HG02885 (cell line): ENCODE measurements at regions not wholly inside any gene's neighbourhood (a gene's known extent, or its start where the extent isn't known, plus 50 kb on each side); places are given as distances from the start of the nearest gene placed in this dataset.
"Not testable (repeated sequence)": the region's sequence is repeated elsewhere in the genome, so short reads cannot be mapped to it uniquely, and the experiment has no call there.

Experiments
- ATAC-seq: cut with Tn5 transposase; IDR thresholded peaks from one replicate; pipeline ENCODE4 v1.9.1; 2021; ENCODE audit warnings: mild to moderate bottlenecking; ENCODE audit not compliant: unreplicated experiment, poor library complexity

GRCh38 chr10:33073641-33074415, 115.8 kb upstream of the ITGB1 start:
- ATAC-seq, result no peak

DNA sequence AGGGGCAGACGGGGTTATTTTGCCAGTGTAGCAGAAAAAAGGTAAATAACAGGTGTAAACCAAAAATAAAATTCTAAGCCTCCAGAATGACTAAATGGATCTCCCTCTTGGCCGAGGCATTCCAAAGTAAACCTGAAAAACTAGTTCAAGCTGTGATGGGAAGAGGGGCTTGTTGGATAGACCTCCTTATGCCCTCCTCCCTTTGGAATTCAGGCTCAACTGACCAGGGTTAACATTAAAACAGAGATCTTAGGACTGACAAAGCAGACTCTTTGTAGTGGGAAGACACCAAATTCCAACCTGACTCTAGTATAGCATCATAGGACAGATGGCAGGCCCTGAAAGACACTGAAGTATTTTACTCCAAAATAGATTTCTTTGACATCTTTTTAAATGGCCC, 113.8 kb upstream of the ITGB1 start:
- ATAC-seq, result no peak

- no peak for ATAC-seq
Observed at GRCh38 chr10:33070101-33070500, 112.1 kb upstream of the ITGB1 start.

GRCh38 chr10:33067917-33068316, 109.9 kb upstream of the ITGB1 start:
- ATAC-seq, result no peak

DNA sequence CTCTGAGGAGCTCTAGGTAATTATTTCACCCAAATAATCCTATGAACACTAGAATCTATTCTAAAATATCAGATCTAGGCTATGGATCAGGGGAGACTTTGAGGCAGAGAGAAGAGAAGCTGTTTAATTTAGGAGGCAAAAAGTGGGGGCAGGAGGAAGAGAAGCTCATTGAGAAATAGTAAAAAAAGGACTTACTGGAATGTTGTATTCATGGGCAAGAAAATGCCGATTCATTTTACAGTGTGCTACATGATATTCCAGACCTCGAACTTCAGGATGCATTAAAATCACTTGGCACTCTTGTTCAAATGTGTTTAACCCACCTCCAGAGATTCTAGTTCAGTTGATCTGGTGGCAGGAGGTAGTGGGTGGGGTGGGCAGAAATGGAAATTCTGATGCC, 109.5 kb upstream of the ITGB1 start:
- ATAC-seq, result no peak

- no peak for ATAC-seq
Observed at GRCh38 chr10:33066558-33067236, 108.7 kb upstream of the ITGB1 start.

DNA sequence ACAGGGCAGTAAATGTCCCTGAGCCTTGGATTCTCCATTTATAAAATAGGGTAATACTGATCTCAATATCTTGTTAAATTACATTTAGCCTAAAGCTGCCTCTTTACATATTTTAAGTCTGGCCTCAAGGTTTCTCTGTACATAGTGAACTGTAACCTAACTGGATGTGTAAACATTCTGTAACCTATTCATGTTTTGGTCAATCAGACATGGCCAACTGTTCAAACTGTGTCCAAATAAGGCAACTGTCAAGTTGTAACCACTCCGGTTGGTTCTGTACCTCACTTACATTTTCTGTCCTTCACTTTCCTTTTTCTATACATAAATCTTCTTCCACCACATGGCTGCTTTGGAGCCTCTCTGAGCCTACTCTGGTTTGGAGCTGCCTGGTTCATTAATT, 107.1 kb upstream of the ITGB1 start:
- ATAC-seq, result no peak

- ATAC-seq, result no peak
Observed at GRCh38 chr10:33064706-33065105, 106.7 kb upstream of the ITGB1 start.

DNA sequence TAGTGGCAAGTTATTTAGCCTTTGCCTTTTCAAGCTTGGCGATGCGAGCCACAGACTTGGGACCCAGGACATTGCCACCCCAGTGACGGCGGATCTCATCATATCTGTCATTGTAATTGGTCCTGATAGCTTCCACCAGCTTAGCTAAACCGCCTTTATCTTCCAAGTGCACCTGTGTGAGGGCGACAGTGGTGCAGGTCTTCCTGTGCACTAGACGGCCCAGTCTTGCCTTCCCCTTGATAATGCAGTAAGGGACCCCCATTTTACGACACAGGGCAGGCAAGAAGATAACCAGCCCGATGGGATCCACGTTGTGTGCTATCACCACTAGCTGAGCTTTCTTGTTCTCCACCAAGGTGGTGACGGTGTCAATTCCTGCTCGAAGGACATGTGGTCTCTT, 99.6 kb upstream of the ITGB1 start:
- ATAC-seq, result no peak

- no peak for ATAC-seq
Observed at GRCh38 chr10:33056828-33057596, 99.0 kb upstream of the ITGB1 start.

DNA sequence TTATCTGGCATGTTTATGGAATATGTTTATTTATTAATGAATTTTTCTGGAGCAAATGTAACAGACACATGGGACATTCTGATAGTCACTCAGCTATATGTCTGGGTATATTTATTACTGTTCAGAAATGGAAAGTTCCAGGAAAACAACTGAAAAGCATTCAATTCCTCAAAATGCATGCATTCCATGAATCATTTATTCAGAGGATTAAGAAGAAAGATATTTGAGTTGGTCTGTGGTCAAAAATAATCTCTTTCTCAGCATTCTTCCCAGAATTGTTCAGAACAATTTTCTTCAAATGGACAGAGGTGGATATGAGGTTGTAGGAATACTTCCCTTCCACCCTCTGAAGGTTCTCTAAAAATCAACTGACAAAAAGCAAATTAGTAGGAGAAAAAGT, 97.6 kb upstream of the ITGB1 start:
- no peak for ATAC-seq

- ATAC-seq, result no peak
Observed at GRCh38 chr10:33052915-33053810, 95.1 kb upstream of the ITGB1 start.

GRCh38 chr10:33052263-33052875, 94.3 kb upstream of the ITGB1 start:
- no peak for ATAC-seq

DNA sequence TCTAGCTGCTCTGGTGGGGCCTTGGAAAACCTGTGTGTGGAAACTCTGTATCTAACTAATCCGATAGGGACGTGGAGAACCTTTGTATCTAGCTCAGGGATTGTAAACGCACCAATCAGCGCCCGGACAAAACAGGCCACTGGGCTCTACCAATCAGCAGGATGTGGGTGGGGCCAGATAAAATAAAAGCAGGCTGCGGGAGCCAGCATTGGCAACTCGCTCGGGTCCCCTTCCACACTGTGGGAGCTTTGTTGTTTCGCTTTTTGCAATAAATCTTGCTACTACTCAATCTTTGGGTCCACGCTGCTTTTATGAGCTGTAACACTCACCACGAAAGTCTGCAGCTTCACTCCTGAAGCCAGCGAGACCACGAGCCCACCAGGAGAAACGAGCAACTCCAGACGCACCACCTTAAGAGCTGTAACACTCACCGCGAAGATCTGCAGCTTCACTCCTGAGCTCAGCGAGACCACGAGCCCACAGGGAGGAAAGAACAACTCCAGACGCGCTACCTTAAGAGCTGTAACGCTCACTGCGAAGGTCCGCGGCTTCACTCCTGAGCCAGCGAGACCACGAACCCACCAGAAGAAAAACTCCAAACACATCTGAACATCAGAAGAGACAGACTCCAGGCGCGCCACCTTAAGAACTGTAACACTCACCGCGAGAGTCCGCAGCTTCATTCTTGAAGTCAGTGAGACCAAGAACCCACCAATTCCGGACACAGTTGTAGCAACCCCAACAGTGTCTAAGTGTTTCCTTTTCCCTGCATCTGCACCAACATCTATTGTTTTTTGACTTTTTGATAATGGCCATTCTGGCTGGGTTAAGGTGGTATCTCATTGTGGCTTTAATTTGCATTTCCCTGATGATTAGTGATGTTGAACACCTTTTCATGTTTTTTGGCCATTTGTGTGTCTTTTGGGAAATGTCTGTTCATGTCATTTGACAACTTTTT, 92.2 kb upstream of the ITGB1 start:
- not testable (repeated sequence) for ATAC-seq

DNA sequence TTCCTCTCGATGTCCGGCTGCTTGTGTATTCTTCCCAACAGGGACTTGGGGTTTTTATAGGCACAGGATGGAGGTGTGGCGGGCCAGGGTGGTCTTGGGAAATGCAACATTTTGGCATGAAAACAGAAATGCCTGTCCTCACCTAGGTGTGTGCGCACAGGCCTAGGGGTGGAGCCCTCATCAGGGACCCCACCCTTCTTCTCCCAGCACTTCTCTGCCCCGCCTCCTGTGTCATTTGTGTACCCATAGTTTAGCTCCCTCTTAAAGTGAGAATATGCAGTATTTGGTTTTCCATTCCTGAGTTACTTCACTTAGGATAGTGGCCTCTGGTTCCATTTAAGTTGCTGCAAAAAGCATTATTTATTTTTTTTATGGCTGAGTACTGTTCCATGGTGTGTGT, 90.2 kb upstream of the ITGB1 start:
- ATAC-seq, result no peak

- ATAC-seq, result no peak
Observed at GRCh38 chr10:33047655-33048054, 89.6 kb upstream of the ITGB1 start.

- ATAC-seq, result no peak
Observed at GRCh38 chr10:33046792-33047191, 88.8 kb upstream of the ITGB1 start.

GRCh38 chr10:33045421-33045820, 87.4 kb upstream of the ITGB1 start:
- no peak for ATAC-seq

- no peak for ATAC-seq
Observed at GRCh38 chr10:33042565-33042964, 84.5 kb upstream of the ITGB1 start.
